Right lobe of liver (tissue), 4 donors: ENCODE measurements at regions not wholly inside any gene's neighbourhood (a gene's known extent, or its start where the extent isn't known, plus 50 kb on each side); places are given as distances from the start of the nearest gene placed in this dataset.

Experiments used
- POLR2A ChIP-seq: fragments of 450-650 bp; IDR thresholded peaks from one replicate; pipeline ENCODE4 v1.6.1; 2017; ENCODE audit warnings: antibody characterized with exemption, mild to moderate bottlenecking
- TF ChIP-seq, protein P1 (sequence below), 4 donors: fragments of 200-600 bp in 3 of 4; fragments of 450-650 bp in 1 of 4; IDR thresholded peaks; one replicate each; pipeline versions ENCODE4 v1.5.1 to v1.8.0; 2016 to 2022; ENCODE audit warnings: antibody characterized with exemption in 4 of 4, mild to moderate bottlenecking in 2 of 4
- donor health status: DM: no; HTN: no; CAD: no.
- donor health status: DM: no; HTN: no; CAD: no.
- donor health status: DM: no; HTN: yes; CAD: no.

GRCh38 chr22:49521787-49522224 is 305.9 kb downstream of the BRD1 start:
- TF ChIP-seq, protein P1, sequence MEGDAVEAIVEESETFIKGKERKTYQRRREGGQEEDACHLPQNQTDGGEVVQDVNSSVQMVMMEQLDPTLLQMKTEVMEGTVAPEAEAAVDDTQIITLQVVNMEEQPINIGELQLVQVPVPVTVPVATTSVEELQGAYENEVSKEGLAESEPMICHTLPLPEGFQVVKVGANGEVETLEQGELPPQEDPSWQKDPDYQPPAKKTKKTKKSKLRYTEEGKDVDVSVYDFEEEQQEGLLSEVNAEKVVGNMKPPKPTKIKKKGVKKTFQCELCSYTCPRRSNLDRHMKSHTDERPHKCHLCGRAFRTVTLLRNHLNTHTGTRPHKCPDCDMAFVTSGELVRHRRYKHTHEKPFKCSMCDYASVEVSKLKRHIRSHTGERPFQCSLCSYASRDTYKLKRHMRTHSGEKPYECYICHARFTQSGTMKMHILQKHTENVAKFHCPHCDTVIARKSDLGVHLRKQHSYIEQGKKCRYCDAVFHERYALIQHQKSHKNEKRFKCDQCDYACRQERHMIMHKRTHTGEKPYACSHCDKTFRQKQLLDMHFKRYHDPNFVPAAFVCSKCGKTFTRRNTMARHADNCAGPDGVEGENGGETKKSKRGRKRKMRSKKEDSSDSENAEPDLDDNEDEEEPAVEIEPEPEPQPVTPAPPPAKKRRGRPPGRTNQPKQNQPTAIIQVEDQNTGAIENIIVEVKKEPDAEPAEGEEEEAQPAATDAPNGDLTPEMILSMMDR (IDR thresholded peaks at IDR 0.05), result no peak
- no peak for TF ChIP-seq POLR2A
